Fibroblast of mammary gland (primary cell): ENCODE measurements at regions not wholly inside any gene's neighbourhood (a gene's known extent, or its start where the extent isn't known, plus 50 kb on each side); places are given as distances from the start of the nearest gene placed in this dataset.
"Not testable (repeated sequence)": the region's sequence is repeated elsewhere in the genome, so short reads cannot be mapped to it uniquely, and the experiment has no call there.

Experiments
- DNase-seq: peaks from one replicate; pipeline ENCODE4 v3.0.0-alpha.2; 2010; ENCODE audit warnings: low read depth
- H3K4me3 ChIP-seq: 2 replicates; pipeline ENCODE4 v1.5.1; 2011; ENCODE audit warnings: low read depth, mild to moderate bottlenecking, low read length, moderate library complexity; ENCODE audit not compliant: control insufficient read depth
- TF ChIP-seq, protein P1 (sequence below): conservative IDR thresholded peaks from 2 replicates; pipeline ENCODE4 v1.5.1; 2011; ENCODE audit warnings: low read depth, low read length, inconsistent platforms; ENCODE audit not compliant: control insufficient read depth, insufficient read depth

DNA sequence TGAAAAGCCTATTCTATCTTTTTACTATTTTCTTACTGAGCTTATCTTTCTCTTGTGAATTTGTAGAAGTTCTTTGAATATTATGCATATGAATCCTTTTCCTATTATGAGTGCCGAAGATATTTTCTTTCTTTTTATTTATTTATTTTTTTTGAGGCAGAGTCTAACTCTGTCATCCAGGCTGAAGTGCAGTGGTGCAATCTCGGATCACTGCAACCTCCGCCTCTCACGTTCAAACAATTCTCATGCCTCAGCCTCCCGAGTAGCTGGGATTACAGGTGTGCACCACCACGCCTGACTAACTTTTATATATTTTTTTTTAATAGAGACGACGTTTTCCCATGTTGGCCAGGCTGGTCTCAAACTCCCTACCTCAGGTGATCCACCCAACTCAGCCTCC lies 109.8 kb downstream of the RHOU start:
- no peak overlapping the region for H3K4me3 ChIP-seq
- TF ChIP-seq, protein P1, sequence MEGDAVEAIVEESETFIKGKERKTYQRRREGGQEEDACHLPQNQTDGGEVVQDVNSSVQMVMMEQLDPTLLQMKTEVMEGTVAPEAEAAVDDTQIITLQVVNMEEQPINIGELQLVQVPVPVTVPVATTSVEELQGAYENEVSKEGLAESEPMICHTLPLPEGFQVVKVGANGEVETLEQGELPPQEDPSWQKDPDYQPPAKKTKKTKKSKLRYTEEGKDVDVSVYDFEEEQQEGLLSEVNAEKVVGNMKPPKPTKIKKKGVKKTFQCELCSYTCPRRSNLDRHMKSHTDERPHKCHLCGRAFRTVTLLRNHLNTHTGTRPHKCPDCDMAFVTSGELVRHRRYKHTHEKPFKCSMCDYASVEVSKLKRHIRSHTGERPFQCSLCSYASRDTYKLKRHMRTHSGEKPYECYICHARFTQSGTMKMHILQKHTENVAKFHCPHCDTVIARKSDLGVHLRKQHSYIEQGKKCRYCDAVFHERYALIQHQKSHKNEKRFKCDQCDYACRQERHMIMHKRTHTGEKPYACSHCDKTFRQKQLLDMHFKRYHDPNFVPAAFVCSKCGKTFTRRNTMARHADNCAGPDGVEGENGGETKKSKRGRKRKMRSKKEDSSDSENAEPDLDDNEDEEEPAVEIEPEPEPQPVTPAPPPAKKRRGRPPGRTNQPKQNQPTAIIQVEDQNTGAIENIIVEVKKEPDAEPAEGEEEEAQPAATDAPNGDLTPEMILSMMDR: no peak
- no peak for DNase-seq

GRCh38 chr1:228846952-228847351 lies 111.7 kb downstream of the RHOU start:
- DNase-seq: no peak
- TF ChIP-seq, protein P1: no peak
- H3K4me3 ChIP-seq: no peak overlapping the region

DNA sequence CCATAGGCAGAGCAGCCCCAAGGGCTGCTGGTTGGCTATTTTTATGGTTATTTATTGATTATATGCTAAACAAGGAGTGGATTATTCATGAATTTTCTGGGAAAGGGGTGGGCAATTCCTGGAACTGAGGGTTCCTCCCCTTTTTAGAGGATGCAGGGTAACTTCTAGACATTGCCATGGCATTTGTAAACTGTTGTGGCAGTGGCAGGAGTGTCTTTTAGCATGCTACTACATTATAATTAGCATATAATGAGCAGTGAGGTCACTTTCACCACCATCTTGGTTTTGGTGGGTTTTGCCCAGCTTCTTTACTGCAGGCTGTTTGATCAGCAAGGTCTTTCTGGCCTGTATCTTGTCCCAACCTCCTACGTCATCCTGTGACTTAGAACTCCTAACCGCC lies 112.2 kb downstream of the RHOU start:
- H3K4me3 ChIP-seq, DNase-seq: not testable (repeated sequence)

DNA sequence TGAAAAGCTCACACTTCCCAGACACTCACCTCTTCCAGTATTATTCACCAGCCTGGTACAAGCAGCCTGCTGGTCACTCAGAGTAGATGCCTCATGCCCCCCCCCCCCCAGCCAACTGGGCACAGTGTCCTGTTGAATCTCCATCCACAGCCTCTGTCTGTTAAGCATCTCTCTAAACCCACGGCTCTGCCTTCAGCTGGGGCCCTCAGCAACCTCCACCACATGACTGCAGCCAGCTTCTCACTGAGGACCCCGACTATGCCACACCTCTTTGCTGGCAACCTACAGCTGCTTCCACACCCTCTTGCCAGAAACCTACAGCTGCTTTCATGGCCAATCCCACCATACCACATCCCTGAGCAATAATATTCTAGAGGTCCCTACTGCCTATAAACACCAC lies 113.1 kb downstream of the RHOU start:
- DNase-seq: no peak
- TF ChIP-seq, protein P1: no peak
- no peak overlapping the region for H3K4me3 ChIP-seq

DNA sequence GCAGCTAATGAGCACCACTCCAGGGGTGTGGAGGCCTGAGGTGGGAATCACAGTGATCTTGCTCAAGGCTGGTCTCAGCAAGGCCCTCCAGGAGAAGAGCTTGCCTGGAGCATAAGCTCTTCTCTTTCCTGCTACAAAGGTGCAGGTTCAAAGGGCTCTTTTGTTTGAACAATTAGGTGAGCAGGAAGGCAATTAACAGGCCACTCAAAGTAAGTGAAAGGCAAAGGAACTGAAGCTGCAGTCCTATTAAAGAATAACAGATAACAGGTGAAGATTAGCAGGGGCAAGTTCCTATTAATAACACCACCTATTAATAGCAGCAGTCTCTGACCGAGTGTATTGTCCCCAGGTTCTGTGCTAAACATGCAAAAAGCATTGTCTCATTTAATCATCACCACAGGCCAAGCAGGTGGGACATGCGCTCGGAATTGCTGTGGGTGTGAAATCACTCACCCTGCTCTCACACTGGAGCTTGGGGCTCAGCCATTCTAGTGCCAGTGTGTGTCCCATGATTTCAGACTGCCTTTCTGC lies 113.8 kb downstream of the RHOU start:
- H3K4me3 ChIP-seq: no peak overlapping the region
- TF ChIP-seq, protein P1: no peak
- DNase-seq: no peak

DNA sequence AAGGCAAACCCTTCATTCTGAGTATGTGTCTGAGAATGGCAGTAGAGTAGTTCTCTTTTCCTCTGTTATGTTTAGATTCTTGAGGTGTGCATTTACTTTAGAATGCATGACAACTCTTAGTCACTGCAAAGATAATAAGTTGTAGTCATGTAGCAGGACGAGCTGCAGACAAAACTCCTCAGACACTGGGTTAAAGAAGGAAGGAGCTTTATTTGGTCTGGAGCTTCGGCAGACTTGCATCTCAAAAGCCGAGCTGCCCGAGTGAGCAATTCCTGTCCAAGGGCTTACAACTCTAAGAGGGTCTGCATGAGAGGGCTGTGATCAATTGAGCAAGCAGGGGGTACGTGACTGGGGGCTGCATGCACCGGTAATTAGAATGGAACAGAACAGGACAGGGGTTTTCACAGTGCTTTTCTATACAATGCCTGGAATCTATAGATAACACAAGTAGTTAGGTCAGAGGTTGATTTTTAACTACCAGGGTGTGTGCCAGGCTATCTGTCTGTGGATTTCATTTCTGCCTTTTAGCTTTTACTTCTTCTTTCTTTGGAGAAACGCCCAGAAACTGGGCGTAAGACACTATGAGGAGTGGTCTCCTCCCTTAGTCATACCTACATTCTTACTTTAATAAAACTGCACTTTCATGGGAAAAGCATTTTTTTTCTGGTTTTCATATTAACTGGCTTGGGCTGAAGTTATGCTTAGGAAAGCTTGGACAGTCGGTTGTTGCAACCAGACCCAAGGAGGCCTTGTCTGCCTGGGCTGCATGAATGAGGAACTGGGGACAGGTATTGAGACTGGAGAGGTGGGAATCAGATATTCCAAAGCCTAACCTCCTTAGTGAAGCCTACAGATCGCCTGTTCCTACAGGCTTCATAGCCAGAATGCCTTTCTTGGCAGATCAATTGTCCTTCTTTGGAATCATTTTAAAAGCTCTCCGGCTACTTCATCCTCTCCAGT lies 115.1 kb downstream of the RHOU start:
- no peak for DNase-seq
- H3K4me3 ChIP-seq: no peak overlapping the region
- TF ChIP-seq, protein P1: no peak

DNA sequence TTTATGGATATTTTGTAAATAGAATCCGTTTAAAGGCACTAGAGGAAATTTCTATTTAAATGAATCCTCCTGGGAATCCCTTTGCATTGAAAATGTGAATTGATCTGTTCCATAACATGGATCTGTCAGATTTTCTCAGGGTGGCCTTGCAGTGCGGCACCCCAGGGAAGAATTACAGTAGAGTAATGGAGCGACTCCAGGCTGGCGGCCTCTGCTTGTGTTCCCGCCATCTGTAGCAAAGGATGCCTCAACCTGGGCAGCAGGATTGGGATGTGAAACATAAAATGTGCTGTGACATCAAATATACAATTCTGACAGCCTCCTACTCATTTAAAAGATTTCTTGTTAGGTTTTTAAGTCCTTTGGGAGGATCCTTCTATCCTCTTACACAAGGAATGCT lies 115.9 kb downstream of the RHOU start:
- no peak overlapping the region for H3K4me3 ChIP-seq
- TF ChIP-seq, protein P1: no peak
- no peak for DNase-seq
